Keratinocyte (primary cell): ENCODE measurements at regions not wholly inside any gene's neighbourhood (a gene's known extent, or its start where the extent isn't known, plus 50 kb on each side); places are given as distances from the start of the nearest gene placed in this dataset.

Source experiments
- EZH2 ChIP-seq: IDR thresholded peaks from one replicate; pipeline ENCODE4 v1.6.1; 2012; ENCODE audit warnings: inconsistent platforms, mild to moderate bottlenecking, low read length, moderate library complexity
- TF ChIP-seq, protein P1 (sequence below), 3 experiments: IDR thresholded peaks in 1 of 3; conservative IDR thresholded peaks in 1 of 3; optimal IDR thresholded peaks in 1 of 3; 2 replicates in 2 of 3; 3 replicates in 1 of 3; pipeline versions ENCODE3 to v1.5.1; 2011; ENCODE audit warnings: low read length in 3 of 3, mild to moderate bottlenecking in 3 of 3, moderate library complexity in 2 of 3, control low read depth in 1 of 3, inconsistent platforms in 1 of 3; ENCODE audit not compliant: insufficient read depth in 2 of 3; ENCODE audit errors: extremely low read depth in 1 of 3

DNA sequence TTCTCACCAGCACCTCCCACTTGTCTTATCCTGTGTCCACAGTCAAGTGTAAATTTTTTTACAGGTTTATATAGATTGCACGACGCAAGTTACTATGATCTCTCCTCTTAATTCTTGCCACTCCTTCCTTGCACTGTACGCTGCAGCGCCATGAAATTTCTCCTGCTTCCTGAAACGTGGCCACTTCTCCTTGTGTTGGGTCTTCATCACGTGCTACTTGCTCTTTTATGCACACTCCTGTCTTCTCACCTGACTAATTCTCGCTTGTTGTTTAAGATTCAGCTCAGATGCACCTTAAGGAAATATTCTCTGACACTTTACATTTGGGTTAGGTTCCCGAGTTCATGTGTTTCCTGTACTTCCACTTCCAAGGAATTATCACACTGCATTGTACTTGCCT lies 76.5 kb upstream of the ODAD2 start:
- TF ChIP-seq, protein P1, sequence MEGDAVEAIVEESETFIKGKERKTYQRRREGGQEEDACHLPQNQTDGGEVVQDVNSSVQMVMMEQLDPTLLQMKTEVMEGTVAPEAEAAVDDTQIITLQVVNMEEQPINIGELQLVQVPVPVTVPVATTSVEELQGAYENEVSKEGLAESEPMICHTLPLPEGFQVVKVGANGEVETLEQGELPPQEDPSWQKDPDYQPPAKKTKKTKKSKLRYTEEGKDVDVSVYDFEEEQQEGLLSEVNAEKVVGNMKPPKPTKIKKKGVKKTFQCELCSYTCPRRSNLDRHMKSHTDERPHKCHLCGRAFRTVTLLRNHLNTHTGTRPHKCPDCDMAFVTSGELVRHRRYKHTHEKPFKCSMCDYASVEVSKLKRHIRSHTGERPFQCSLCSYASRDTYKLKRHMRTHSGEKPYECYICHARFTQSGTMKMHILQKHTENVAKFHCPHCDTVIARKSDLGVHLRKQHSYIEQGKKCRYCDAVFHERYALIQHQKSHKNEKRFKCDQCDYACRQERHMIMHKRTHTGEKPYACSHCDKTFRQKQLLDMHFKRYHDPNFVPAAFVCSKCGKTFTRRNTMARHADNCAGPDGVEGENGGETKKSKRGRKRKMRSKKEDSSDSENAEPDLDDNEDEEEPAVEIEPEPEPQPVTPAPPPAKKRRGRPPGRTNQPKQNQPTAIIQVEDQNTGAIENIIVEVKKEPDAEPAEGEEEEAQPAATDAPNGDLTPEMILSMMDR (optimal IDR thresholded peaks at IDR 0.05 in 1 of 3, IDR thresholded peaks at IDR 0.05 in 1 of 3, conservative IDR thresholded peaks at IDR 0.05 in 1 of 3; ENCODE audit: extremely low read depth in 1 of 3, insufficient read depth in 2 of 3, low read length in 3 of 3) = no peak
- no peak for TF ChIP-seq EZH2
